NCI-H2029 (cell line): ENCODE measurements at regions not wholly inside any gene's neighbourhood (a gene's known extent, or its start where the extent isn't known, plus 50 kb on each side); places are given as distances from the start of the nearest gene placed in this dataset.
A peak's percentile ranks its signal among the peaks of the same experiment; 100 is the strongest.

ENCODE experiments used
- DNase-seq: peaks from one replicate; lab custom pipeline; 2025; lab: John Stamatoyannopoulos, UW

DNA sequence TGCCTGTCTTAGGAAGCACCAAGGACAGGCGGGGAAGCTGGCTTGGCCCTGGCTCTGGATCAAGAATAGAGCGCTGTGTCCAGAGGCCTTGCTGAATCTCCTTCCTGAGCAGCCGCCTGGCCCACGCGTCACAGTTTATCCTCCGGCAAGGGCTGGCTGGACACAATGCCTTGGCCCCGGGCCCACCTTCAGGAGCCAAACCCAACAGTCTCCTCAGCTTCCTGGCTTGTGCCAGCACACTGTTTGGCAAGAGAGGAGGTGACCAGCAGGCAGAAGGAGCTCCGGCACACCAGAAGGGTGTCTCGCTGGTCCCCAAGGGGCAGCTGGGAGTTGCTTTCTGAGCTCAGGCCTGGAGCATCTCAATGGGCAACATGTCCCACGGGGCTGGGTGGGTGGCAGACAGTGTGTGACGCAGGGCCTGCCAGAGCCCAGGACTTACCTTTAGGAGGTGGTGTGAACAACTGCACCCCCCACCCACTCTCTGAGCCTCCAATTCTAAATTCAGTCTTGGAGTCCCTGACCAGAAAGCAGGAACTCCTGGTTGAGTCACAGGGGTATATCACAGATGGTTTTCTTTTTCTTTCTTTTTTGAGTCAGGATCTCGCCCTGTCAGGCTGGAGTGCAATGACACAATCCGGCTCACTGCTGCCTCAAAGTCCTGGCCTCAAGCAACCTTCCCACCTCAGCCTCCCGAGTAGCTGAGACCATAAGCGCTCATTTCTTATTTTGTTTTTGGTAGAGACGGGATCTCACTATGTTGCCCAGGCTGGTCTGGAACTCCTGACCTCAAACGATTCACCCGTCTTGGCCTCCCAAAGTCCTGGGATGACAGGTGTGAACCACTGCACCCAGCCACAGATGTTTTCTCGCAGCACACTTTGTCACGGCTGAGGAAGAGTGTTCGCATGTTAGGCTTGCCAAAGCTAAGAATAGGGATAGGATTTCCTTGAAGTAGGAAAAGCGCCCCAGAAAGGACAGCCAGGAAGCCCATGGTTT is 361.2 kb downstream of the BCOR start:
- DNase-seq: peak; percentile 56

DNA sequence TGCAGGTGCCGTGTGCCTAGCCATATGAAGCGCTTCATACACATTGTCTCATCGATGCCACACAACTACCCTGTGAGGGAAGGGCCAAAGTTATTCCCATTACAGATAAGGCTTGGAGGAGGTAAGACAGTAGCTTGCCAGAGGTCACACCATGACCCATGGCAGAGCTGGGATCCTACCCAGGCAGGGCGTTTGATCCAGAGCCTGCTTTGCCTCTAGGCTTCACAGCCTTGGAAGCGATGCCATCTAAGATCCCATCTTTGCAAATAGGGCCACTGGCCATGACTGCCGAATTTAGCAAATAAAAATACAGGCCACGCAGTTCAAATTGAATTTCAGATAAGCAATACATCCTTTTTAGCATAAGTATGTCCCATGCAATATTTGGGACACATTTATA is 358.2 kb downstream of the BCOR start:
- no peak for DNase-seq

GRCh38 chrX:39740078-39740477 is 357.7 kb downstream of the BCOR start:
- no peak for DNase-seq

GRCh38 chrX:39741904-39742303 is 355.9 kb downstream of the BCOR start:
- DNase-seq: no peak

GRCh38 chrX:39745818-39746217 is 351.9 kb downstream of the BCOR start:
- DNase-seq: no peak

DNA sequence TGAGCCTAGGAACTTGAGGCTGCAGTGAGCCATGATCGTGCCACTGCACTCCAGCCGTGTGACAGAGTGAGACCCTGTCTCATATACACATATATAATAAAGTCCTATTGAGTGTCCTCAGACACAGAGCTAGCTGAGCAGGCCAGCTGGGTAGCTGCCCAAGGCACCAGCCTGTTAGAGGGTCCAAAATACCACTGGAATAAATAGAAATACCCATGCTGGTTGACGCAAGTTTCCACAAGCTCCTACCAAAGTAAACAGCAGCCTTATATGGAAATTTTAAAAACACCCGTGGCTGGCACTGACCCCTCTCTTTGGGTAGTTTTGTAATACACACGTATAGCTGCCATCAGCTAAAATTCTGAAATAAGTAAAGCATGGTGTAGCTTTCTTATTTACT is 348.6 kb downstream of the BCOR start:
- DNase-seq: no peak

- DNase-seq: no peak
These were observed 348.0 kb downstream of the BCOR start for GRCh38 chrX:39749728-39750127.

DNA sequence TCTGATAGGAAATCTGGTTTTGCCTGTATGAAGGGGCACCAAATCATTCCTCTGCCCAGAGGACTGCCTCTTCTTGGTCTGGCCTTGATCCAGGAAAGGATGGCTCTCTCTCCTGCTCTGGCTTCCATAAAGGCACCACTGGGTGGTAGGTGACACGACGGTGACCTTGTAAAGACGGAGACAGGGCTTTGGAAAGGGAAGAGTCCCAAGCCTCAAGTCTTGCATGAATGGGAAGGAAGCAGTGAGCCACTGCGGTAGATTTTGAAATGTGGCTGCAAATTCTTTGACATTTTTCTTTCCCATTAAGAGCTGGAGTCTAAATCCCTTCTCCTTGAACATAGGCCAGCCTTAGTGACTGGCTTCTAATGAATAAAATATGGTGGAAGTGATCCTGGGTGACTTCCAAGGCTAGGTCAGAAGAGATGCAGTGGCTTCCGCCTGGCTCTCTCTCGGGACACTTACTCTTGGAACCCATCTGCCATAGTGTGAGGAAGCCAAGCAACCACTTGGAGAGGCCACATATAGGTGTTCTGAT is 347.4 kb downstream of the BCOR start:
- DNase-seq: no peak

DNA sequence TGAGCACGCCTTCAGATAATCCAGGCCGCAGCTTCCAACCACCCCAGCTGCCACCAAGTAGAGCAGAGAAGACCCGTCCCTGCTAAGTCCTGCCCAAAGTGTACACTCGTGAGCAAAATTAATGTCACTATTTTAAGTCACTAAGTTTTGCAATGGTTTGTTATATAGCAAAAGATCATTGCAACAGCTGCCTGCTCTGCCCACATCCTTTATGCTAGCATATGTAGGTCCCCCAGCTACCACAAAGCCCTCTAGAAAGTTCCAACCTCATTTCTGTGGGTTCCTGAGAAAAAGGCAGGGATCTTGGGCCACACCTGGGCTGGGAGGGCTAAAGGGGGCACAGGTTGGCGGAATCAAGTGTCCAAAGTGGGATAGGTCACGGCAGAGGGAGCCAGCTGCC is 346.9 kb downstream of the BCOR start:
- no peak for DNase-seq

- DNase-seq: peak; percentile 69
These were observed 344.9 kb downstream of the BCOR start for GRCh38 chrX:39752815-39753214.

GRCh38 chrX:39753293-39753996 is 344.3 kb downstream of the BCOR start:
- peak; percentile 29 for DNase-seq

DNA sequence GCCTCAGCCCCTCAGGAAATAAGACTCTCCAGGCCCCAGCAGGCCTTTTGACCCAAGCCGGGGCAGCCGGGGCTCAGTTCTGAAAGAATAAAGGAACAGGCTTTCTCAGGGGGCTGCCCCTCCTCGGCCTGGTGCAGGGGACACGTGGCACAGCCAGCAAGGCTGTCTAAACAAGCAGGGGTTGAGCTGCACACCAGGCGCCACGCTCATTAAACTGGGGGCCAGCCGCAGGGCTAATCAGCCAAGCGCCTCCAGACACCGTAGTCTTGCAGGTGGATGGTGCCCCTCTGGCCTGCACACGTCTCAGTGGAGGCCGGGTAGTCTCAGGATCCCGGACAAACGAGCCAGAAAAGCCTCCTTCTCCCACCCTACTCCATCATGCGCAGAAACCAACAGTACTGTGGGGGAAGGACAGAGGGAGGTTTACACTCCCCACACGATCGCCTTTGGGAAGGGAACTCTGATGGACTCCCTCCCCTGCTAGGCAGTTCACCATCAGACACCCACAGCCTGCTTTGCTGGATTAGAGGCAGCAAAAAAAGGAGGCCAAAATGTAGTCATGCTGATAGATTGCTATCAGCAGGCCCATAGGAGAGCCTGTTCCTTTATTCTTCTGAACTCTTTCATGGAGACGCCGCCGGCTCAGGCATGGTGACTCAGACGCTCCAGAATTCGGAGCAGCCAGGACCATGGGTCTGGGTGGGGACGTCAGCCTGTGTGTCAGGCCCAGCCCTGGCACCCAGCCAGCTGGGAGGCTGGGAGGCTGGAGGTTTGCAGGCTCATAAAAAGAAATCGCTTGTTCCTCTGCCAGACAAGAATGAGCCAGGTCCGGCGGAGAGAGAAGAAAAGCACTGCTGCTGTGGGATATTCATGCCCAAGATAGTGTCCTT is 342.4 kb downstream of the BCOR start:
- peak; percentile 33 for DNase-seq

GRCh38 chrX:39756086-39756883 is 341.5 kb downstream of the BCOR start:
- no peak for DNase-seq

DNA sequence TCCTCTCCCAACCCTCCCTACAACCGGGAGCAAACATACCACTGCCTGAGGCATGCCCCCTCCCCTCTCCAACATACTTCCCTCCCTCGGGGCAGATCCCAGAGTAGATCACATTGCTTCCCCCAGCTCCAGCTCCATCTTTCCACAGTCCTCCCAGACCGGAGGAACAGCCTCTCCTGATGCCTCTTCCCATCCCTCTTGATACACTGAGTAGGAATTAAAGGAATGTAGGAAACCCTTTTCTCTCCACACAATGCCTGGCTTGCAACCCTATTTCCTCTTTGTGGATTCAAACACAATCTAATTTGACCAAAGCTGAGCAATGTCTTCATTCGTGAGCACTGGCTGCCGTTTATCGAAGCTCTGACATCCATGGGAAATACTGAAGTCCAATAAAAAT is 339.8 kb downstream of the BCOR start:
- no peak for DNase-seq

DNA sequence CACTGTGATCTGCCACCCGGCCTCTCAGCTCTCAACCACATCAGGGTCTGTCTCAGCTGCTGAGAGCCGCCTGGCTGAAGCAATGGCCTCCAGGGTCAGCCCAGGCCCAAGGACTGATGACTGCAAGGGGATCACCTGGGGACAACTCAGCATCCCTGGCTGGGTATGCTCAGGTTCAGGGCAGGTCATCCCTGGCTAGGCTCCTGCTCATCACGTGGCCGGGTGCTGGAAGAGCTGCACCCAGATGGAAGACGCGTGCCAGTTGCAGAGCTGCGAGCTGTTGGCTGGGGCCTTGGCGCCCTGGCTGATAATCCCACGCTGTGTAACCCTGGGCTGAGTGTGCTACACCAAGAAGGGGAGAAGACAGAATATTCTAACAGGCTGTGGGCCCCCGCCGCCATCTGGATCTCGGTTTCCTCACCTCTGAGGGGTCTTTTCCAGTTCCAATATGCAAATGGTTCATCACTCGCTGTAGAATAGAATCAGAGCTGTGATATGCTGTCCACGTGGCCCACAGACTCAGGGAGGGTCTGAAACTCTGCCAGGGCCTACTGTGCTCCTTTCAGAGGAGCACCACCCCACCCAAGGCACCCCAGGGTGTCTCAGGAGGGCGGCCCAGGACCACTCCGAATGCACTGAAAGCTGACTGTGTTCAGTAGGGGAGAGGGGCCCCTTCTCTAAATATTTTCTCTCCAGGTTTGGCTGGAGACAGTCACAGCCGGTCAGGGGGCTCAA is 338.8 kb downstream of the BCOR start:
- no peak for DNase-seq

DNA sequence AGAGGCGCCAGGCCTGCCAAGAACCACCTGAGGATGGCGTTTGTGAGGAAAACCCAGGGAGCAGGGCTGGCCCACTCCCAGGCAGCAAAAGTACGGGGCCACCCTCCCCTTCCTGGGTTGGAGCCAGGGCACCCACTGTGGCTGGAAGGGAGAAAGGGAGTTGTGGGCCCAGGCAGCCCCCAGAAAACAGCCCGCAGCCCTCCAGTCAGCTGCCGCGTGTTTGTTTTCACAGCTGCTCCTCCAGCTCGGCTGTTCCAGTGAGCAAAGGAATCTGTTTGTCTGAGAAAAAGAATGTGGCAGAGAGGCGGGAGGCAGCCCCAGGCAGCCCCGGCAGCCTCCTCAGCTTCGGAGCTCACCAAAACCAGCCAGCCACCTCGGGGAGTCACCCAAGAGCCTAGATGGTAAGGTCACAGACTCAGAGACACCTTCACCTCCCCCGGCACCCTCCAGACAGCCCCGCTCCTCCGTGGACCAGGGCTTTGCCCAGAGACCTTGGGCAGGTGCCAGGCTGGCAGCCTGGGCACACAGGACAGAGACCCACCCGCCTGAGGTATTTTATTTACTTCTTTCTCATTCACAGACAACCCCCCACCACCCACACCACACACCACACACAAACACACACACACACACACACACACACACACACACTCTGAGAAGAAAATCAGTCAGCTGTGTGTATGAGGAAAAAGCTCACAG is 338.1 kb downstream of the BCOR start:
- DNase-seq: no peak

DNA sequence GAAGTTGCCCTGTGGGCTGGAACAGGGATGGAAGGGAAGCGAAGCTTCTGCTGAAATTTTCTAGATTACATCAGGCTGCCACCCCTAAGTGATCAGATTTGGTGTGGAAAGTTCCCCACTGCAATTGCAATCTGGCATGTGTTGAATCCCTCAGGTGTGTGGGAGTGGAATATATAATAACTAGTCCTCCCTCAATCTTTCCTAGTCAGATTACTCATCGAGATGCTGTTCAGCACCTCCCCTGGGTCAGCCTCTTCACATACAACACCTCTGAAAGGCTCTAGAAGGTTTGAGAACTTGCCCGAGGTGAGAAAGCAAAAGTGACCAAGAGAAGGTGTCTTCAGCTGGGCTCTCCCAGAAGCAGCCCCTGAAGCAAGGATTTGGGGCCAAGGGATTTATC is 336.8 kb downstream of the BCOR start:
- DNase-seq: no peak

- no peak for DNase-seq
These were observed 335.4 kb downstream of the BCOR start for GRCh38 chrX:39762266-39762841.

DNA sequence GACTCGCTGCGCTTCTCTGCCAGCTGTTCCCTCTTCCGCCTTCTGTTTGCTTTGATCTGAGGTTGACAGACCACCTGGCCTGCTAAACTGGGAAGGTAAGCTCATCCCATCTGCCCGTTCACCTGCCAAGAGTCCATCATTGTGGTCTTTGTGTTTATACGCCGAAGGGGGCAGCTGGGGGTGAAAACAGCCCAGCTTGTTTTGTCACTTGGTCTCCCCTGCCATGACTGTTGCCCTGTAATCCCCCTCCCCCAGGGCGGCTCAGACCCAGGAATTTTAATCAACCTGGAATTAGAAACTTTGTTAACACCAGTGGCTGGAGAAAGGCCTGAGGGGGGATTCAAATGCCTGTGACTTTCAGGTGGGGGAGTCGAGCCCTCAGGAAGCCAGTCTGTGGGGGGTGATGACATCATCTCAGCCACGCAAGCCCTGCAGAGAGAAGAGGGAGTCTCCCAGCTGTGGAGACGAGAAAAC is 333.3 kb downstream of the BCOR start:
- DNase-seq: peak; percentile 55
